ENCODE measurements at regions not wholly inside any gene's neighbourhood (a gene's known extent, or its start where the extent isn't known, plus 50 kb on each side); places are given as distances from the start of the nearest gene placed in this dataset.
"Not testable (repeated sequence)": the region's sequence is repeated elsewhere in the genome, so short reads cannot be mapped to it uniquely, and the experiment has no call there.

DNA sequence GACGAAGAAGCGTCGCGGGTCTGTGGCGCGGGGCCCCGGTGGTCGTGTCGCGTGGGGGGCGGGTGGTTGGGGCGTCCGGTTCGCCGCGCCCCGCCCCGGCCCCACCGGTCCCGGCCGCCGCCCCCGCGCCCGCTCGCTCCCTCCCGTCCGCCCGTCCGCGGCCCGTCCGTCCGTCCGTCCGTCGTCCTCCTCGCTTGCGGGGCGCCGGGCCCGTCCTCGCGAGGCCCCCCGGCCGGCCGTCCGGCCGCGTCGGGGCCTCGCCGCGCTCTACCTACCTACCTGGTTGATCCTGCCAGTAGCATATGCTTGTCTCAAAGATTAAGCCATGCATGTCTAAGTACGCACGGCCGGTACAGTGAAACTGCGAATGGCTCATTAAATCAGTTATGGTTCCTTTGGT lies 1533.5 kb upstream of the TPTE start:
- DNase-seq (ENCODE audit: low read depth), result not testable (repeated sequence)

DNA sequence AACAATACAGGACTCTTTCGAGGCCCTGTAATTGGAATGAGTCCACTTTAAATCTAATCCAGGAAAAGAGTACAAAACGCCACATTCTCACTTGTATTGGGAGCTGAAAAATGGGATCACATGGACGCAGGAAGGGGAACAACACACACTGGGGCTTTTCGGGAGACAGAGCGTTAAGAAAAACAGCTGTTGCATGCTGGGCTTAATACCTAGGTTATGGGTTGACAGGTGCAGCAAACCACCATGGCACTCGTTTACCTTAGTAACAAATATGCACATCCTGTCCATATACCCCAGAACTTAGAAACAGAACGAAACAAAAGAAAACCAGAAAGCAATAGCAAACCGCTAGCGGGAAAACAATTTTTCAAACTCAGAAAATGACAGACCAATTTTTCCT lies 1532.7 kb upstream of the TPTE start:
- DNase-seq (ENCODE audit: low read depth), result no peak

DNA sequence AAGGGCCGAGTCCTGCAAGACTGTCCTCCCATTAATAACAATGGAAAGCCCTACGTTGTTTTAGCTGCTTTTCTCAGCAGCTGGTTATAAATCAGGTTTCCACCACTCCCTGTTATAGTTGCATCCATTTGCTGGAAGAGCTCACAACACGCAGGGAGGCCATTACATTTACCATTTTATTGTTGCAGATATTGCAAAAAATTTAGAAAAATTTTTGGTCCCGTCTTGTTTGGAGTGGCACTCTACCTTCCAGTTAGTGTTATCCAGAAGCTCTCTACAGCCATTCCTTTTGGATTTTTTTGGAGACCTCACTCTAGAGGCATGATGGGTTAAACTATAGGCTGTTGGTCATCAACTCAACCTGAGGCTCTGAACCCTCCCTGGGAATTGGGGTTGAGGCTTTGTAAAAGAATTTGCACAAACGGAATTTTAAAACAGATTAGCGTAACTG lies 1532.1 kb upstream of the TPTE start:
- DNase-seq (ENCODE audit: low read depth), result no peak

DNA sequence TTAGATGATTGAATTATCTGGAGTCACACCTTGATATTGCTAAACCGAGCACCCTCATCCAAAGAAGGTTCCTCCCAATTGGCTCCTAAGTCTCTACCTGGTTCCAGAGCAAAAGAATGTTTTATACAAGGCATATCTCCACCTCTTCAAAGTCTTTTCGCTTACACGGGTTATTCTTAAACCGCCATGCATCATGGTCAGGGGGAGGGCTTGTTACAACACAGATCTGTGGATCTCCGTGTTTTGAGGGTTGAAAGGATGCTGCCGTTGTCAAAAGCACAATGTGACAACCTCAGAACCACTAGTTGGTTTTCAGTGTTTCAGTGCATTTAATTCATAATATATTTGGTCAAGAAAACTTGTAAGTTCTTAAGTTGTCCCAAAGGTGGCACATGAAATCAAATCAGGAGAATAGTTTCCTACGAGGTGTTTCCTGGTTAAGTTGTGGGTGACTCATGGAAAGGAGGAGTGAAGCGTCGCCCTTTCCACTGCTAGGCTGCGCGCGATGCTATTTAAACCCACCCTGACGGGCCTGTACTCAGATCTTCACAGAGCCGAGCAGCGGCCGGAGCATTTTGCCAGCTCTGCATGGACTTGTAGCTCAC lies 1531.6 kb upstream of the TPTE start:
- no peak for DNase-seq (ENCODE audit: low read depth)

DNA sequence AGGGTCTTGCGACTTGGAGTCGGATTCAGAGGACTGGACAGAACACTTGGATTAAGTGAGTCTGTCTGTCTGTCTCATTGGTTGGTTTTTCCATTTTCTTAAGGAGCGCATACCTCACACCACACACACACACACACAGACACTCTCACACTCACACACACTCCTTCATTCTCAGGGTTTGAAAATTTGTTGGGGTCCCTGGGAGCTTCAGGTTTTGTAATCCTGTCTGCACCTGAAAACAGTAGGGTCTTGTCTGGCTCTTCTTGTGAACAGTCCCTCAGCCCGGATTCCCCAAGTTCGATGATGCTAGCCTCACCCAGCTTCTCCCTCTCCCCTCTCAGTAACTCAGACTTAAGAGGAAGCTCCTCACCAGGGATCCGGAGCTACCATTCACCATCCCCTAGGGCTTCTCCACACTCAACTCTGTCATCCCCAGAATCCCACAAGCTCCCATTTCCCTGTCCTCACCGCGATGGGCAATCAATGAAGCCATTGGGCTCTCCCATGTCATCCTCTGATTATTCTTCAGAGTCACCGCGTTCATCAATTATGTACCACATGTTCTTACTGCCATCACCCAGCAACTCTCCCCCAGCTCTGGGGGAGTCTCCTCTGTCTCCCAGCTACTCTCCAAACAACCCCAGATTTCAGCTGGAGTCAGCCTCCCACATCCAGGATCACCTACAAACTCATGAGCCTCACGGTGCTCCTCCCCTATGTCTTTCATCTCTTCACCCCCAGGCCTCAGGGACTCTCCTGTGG lies 1530.9 kb upstream of the TPTE start:
- DNase-seq (ENCODE audit: low read depth), result no peak

DNA sequence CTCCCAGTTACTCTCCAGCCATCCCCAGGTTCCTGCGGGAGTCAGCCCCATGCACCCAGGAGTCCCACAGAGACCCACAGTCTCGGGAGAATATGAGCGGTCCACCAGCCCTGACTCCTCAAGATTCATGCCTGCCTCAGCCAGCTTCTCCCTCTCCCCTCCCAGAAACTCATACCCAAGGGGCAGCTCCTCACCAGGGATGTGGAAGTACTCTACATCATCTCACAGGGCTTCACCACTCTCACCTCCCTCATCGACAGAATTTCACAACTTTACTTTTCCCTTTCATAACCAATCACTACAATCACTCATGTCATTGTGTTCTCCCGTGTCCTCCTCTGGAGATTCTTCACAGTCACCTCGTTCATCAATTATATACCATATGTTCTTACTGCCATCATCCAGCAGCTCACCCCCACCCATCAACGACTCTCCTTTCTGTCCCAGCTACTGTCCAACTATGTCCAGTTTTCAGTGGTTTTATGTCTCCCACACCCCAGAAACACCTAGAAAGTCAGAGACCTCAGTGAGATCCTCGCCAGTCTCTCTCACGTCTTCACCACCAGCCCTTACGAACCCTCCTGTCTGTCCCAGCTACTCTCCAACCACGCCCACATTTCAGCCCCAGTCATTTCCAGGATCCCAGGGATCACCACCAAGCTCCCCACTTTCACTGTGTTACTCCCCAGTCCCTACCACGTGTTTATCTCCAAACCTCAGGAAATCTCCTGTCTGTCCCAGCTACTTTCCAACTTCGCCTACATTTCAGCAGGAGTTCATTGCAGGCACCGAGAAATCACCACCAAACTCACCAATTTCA lies 1530.1 kb upstream of the TPTE start:
- no peak for DNase-seq (ENCODE audit: low read depth)

DNA sequence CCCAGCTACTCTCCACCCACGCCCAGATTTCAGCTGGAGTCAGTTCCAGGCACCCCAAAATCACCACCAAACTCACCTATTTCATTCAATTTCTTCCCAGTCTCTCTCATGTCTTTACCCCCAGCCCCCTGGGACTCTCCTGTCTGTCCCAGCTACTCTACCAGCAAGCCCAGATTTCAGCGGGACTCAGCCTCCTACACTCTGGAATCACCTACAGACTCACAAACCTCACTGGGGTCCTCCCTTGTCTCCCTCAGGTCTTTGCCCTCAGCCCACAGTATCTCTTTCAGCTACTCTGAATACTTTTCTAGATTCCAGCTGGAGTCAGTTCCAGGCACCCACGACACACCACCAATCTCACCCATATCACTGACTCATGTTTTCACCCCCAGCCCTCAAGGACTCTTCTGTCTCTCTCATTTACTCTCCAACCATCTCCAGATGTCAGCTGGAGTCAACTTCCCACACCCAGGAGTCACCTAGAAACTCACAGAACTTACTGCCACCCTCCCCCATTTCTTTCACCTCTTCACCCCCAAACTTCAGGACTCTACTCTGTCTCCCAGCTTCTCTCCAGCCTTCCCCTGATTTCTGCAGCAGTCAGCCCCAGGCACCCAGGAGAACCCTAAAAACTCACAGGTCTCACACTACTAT lies 1529.3 kb upstream of the TPTE start:
- no peak for DNase-seq (ENCODE audit: low read depth)

DNA sequence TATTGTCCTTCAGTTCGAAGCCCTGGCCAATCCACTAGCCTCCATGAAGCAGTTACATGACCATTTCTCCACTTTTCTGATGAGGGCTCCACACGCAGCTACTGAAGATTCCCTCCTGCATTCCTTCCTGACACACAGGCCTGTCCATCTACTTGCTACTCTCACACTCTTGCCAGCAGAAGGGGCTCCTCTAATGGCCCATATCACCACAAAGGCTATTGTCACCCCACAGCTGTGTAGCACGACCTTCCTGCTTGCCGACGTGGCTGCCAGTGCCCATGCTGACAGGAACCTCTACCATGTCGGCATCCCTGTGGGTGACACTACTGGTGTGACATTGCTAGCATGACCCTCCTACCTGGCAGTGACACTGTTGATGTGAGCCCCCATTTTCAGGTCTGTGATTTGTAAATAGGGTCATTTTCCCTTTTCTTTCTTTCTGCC lies 1528.6 kb upstream of the TPTE start:
- no peak for DNase-seq (ENCODE audit: low read depth)

DNA sequence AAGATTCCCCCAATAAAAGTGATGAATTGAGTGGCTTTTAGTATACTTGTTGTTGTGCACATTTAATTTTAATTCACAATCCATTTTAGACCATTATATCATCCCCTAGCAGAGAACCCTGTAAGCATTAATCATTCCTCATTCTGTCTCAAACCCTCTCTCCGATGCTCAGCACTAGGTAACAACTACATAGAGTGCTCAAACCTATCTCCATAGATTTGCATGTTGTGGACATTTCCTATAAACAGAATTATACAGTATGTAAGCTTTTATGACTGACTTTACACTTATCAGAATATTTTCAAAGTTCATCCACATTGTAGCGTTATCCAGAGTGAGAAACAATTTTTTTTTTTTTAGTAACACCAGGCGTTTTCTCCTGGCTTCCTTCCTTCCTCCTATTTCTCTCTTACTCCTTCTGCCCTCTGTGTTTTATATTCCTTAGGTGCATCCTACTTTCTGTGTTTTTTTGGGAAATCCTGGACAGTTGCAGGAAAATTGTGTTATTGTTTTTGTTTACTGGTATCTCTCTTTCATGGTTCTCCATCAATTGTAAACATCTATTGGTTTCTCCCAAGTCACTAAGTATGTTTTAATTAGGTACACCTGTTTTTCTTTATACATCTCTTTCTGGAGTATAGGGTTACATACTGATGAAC lies 1528.0 kb upstream of the TPTE start:
- no peak for DNase-seq (ENCODE audit: low read depth)

DNA sequence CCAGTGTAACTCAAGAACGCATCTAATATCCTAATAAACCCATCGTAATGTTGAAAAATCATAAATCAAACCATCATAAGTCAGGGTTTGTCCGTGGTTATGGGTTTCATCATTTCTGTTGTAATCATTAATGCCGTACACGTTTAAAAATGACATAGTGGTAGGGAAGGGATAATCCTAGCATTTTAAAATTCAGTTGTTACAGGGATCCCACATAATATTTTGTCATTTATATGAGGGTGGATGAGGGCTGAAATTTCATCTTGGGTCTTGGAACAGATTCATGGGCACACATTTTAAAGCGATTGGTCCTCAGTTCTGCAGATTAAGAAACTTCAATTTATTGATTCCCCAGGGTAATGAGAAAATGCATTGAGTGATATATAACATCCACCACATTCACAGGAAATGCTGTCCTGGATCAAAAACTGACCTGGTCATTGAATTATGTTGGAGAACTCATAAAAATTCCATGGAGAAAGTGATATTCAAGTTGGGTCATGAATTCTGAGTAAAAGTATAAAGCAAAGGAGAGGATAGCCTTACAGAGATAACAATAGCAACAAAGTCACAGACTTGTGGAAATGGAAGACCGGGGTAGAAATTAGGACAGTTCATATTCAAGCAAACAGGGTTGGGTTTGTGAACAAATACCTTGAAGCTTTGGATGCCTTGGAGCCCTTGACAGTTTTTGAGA lies 1527.3 kb upstream of the TPTE start:
- no peak for DNase-seq (ENCODE audit: low read depth)

DNA sequence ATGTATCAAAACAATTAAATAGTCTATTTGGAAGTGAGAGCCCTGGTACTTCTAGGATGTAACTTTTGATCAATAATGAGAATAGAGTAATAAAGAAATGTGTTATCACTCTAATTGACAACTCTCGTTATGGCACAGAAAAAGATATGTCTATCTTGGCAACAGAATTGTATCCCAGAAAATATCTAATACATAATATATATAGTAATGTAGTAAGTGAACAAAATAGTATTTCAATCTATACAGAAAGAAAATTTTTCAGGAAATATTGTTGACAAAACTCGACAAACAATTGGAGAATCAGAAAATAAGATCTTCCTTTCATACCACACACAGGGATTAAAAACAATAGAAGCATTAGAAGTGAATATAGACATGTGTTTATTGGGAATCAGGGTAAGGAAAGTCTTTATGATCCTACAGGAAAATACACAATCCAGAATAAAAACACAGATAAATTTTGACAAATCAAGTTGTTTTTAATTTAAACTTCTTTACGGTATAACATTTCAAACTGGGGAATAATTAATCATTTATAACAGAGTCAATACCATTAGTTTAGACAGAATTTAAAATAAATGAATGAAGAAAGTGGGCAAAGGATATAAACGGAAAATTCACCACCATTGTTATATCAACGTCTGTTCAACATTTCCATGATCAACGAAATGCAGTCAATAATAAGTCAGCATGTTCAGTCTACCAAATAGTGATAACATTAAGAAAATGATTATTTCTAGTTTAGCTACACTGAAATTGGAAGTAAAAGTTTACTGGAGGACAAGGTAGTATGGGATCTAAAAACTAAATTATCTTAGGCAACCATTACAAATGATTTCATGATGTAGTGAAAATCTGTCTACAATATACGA lies 1526.5 kb upstream of the TPTE start:
- DNase-seq (ENCODE audit: low read depth), result no peak

DNA sequence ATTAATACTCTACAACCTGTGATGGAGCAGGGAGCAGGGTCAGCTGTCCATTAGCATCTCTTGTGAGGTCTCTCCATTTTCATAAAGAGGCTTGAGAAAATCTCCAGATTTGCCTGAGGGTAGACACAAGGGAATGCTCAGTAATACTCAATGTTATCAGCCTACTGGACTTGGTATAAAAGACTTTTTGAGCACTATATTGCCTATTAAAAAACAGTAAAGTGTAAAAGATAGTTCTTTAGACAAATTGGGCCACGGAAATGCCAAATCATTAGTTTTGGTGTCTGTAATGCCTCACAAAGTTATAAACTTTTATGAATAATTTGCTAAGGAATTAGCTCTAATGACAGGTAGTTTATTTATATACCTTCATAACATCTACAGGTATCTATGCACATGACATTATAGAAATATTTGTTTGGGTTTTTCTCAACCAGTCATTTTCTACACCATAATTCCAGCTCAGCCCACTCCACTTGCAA lies 1524.9 kb upstream of the TPTE start:
- not testable (repeated sequence) for DNase-seq (ENCODE audit: low read depth)

DNA sequence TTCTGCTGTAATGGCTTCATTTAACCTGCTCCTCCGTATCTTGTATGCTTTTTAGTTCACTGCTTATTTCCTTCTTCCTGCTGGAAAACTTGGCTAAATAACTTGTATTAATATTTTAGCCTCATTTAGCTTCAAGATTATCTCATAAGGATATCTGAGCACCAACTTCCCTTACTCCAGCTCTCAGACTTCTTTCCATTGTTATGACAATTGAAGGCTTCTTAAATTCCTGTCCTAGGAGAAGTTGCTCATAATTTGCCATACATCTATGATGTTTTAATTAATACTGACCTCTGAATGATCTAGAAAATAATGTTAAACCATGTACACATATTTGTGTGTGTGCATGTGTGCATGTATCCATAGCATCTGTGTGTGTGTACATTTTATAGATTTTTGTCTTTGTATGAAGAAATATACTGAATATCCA lies 1524.4 kb upstream of the TPTE start:
- no peak for DNase-seq (ENCODE audit: low read depth)

DNA sequence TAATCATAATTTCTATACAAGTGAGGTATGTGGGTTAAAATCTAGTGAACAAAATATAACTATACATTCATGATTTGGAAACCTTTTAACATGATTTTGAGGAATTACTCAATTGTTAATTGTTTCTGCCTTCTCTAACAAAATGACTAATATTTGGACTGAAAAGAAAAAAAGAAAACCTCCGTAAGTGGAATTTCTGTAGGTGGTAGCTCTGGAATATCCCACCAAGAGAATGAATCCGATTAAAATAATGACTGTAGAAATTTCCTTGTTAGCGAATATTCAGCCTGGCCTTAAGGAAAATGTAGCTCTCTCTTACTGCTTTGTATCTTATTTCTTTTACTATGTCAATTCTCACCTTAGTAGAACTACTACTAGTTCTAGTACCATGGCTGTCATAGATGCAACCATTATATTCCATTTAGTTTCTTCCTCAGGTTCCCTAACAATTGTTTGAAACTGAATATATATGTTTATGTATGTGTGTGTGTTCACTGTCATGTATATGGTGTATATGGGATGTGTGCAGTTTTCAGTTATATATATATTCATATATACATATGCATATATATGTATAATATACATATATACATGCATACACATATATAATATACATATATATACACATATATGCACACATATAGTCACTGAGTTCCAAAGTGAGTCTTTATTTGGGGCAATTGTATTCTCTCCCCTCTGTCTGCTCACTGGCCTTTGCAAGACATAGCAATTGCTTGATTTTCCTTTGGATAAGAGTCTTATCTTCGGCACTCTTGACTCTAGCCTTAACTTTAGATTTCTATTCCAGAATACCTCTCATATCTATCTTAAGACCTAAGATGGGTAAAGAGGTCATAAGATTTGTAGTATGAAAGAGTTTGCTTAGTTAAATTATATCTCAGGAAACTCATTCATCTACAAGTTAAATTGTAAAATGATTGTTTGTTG lies 1523.7 kb upstream of the TPTE start:
- not testable (repeated sequence) for DNase-seq (ENCODE audit: low read depth)

DNA sequence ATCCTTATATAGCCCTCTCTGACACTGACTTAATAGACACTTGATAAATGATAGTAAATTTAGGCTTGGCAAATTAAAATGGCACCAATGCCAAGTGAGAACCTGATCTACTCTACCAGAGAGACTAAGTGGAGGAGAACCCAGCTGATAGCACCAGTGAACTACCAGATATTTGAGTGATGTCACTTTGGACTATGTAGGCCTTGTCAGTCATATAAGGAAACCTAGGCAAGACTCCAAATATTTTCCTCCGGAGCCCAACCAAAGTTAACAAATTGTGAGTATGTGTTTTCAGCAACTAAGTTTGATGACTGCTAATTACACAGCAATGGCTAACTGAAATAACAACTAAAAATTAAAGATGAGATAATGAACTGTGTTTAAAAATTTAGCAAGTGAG lies 1522.9 kb upstream of the TPTE start:
- DNase-seq (ENCODE audit: low read depth), result not testable (repeated sequence)

DNA sequence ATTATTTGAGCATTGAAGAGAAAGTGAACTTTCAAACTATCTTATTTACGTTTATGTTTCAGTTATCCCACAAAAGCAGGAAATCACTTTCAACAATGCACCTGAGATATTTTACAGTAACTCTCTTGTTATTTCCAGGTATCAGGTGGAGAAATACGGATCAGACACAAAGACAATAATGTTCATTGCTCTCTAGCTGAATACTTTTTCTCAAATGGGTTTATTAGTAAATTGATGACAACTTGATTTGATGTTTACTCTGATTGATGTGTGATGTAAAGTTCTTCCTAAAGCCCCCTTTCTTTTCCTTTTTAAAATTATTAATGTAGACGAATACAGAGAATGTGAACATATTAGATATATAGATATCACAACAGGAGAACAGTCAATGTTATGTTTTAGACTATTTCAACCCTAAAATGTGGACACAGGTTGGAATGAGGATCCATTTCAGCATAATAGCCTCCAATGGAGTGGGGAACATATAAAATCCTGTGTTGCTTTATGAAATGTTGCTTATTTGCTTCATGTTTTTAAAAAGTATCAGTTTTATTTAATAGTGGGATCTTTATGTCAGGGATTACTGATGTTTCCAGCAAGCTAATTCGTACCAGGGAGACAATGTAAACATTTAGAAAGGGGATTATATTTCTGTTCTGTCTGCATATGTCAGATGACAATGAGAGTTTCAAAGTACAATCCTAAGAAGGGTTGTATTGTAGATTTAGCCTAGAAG lies 1522.3 kb upstream of the TPTE start:
- DNase-seq (ENCODE audit: low read depth), result no peak

DNA sequence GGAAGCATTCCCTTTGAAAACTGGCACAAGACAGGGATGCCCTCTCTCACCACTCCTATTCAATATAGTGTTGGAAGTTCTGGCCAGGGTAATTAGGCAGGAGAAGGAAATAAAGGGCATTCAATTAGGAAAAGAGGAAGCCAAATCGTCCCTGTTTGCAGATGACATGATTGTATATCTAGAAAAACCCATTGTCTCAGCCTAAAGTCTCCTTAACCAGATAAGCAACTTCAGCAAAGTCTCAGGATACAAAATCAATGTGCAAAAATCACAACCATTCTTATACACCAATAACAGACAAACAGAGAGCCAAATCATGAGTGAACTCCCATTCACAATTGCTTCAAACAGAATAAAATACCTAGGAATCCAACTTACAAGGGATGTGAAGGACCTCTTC lies 1521.3 kb upstream of the TPTE start:
- not testable (repeated sequence) for DNase-seq (ENCODE audit: low read depth)

DNA sequence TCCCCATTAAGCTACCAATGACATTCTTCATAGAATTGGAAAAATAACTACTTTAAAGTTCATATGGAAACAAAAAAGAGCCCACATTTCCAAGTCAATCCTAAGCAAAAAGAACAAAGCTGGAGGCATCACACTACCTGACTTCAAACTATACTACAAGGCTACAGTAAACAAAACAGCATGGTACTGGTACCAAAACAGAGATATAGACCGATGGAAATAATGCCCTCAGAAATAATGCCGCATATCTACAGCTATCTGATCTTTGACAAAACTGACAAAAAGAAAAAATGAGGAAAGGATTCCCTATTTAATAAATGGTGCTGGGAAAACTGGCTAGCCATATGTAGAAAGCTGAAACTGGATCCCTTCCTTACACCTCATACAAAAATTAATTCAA lies 1520.7 kb upstream of the TPTE start:
- not testable (repeated sequence) for DNase-seq (ENCODE audit: low read depth)

Measured in activated T-cell treated with anti-CD3 and anti-CD28 coated beads for 48 hours (primary cell).